Trophoblast cell (in vitro differentiated cells and primary cell): ENCODE measurements at regions not wholly inside any gene's neighbourhood (a gene's known extent, or its start where the extent isn't known, plus 50 kb on each side); places are given as distances from the start of the nearest gene placed in this dataset.

ENCODE experiments used
- DNase-seq, 2 donors: peaks; one replicate each; pipeline ENCODE4 v3.0.0-alpha.2; 2016
- H2AFZ ChIP-seq: 2 replicates; pipeline ENCODE4 v1.6.1; 2013; ENCODE audit warnings: low read length, moderate library complexity, mild to moderate bottlenecking; ENCODE audit not compliant: insufficient read depth, poor library complexity
- H2AK5ac ChIP-seq: 2 replicates; pipeline ENCODE4 v1.6.1; 2013; ENCODE audit warnings: mild to moderate bottlenecking, low read length
- H2BK120ac ChIP-seq: 2 replicates; pipeline ENCODE4 v1.6.1; 2013; ENCODE audit warnings: low read length, mild to moderate bottlenecking, moderate library complexity; ENCODE audit not compliant: insufficient read depth, poor library complexity
- H2BK12ac ChIP-seq: 2 replicates; pipeline ENCODE4 v1.6.1; 2013; ENCODE audit warnings: mild to moderate bottlenecking, low read length, moderate library complexity
- H2BK5ac ChIP-seq: 2 replicates; pipeline ENCODE4 v1.6.1; 2013; ENCODE audit warnings: low read length, low read depth, moderate library complexity, mild to moderate bottlenecking; ENCODE audit not compliant: poor library complexity
- H3K14ac ChIP-seq: 2 replicates; pipeline ENCODE4 v1.6.1; 2013; ENCODE audit warnings: mild to moderate bottlenecking, low read length
- H3K18ac ChIP-seq: 2 replicates; pipeline ENCODE4 v1.6.1; 2013; ENCODE audit warnings: mild to moderate bottlenecking, low read length
- H3K23ac ChIP-seq: 2 replicates; pipeline ENCODE4 v1.6.1; 2013; ENCODE audit warnings: low read length
- H3K27ac ChIP-seq: 2 replicates; pipeline ENCODE4 v1.5.1; 2013; ENCODE audit warnings: low read depth, mild to moderate bottlenecking, inconsistent platforms, low read length, moderate library complexity
- H3K27me3 ChIP-seq: 2 replicates; pipeline ENCODE4 v1.6.1; 2013; ENCODE audit warnings: inconsistent platforms, mild to moderate bottlenecking, low read length, moderate library complexity; ENCODE audit not compliant: insufficient read depth
- H3K36me3 ChIP-seq, 2 experiments: 1 replicate in 1 of 2; 2 replicates in 1 of 2; pipeline ENCODE4 v1.6.1; 2013; ENCODE audit warnings: low read length in 2 of 2, mild to moderate bottlenecking in 2 of 2, moderate library complexity in 1 of 2; ENCODE audit not compliant: insufficient read depth in 2 of 2, control insufficient read depth in 1 of 2
- H3K4ac ChIP-seq: 2 replicates; pipeline ENCODE4 v1.6.1; 2013; ENCODE audit warnings: low read depth, mild to moderate bottlenecking, low read length, moderate library complexity
- H3K4me1 ChIP-seq, 2 experiments: 1 replicate in 1 of 2; 2 replicates in 1 of 2; pipeline ENCODE4 v1.6.1; 2013; ENCODE audit warnings: low read length in 2 of 2, mild to moderate bottlenecking in 2 of 2, moderate library complexity in 1 of 2; ENCODE audit not compliant: insufficient read depth in 2 of 2, control insufficient read depth in 1 of 2
- H3K4me2 ChIP-seq: 2 replicates; pipeline ENCODE4 v1.6.1; 2013; ENCODE audit warnings: inconsistent platforms, mild to moderate bottlenecking, low read length, moderate library complexity
- H3K4me3 ChIP-seq: 2 replicates; pipeline ENCODE4 v1.5.1; 2013; ENCODE audit warnings: mild to moderate bottlenecking, low read depth, low read length, inconsistent platforms
- H3K79me1 ChIP-seq: one replicate; pipeline ENCODE4 v1.6.1; 2013; ENCODE audit warnings: low read length
- H3K79me2 ChIP-seq: 2 replicates; pipeline ENCODE4 v1.6.1; 2013; ENCODE audit warnings: low read length, mild to moderate bottlenecking; ENCODE audit not compliant: control insufficient read depth, insufficient read depth, poor library complexity
- H3K9ac ChIP-seq: 2 replicates; pipeline ENCODE4 v1.6.1; 2013; ENCODE audit warnings: mild to moderate bottlenecking, low read length
- H3K9me3 ChIP-seq: 2 replicates; pipeline ENCODE4 v1.6.1; 2013; ENCODE audit warnings: low read depth, mild to moderate bottlenecking, control low read depth, inconsistent platforms, low read length; ENCODE audit not compliant: insufficient read depth
- H4K12ac ChIP-seq: 2 replicates; pipeline ENCODE4 v1.6.1; 2013; ENCODE audit warnings: low read depth, mild to moderate bottlenecking, low read length, moderate library complexity
- H4K8ac ChIP-seq: 2 replicates; pipeline ENCODE4 v1.6.1; 2013; ENCODE audit warnings: low read depth, mild to moderate bottlenecking, low read length, moderate library complexity
- H4K91ac ChIP-seq: one replicate; pipeline ENCODE4 v1.6.1; 2013; ENCODE audit warnings: low read depth, mild to moderate bottlenecking, low read length, moderate library complexity
- WGBS: extraction: QIAGEN DNeasy Blood & Tissue Kit; methylation state at CpG from one replicate; pipeline ENCODE4 v1.1.7; 2013; ENCODE audit warnings: missing lambda C conversion rate; ENCODE audit not compliant: insufficient read length, insufficient coverage; ENCODE audit errors: extremely low coverage; 5-methylcytosine and 5-hydroxymethylcytosine counted together

GRCh38 chr15:70361106-70361505 lies 263.4 kb upstream of the TLE3 start:
- H2BK120ac ChIP-seq: no peak overlapping the region
- no peaks in the 10 kb centered on the region for H3K36me3 ChIP-seq
- no peak overlapping the region for H2BK12ac ChIP-seq
- no peak overlapping the region for H3K4me3 ChIP-seq
- H4K8ac ChIP-seq: no peak overlapping the region
- peak overlapping the region; percentile 57 for H4K91ac ChIP-seq
- H2AFZ ChIP-seq: no peak overlapping the region
- H3K4ac ChIP-seq: no peak overlapping the region
- no peaks in the 10 kb centered on the region for H3K79me2 ChIP-seq
- whole genome bisulfite sequencing: no CpG with 5 or more reads among the region's 2 CpGs
- no peak overlapping the region for H3K14ac ChIP-seq
- no peak overlapping the region for H2AK5ac ChIP-seq
- H3K79me1 ChIP-seq: peaks cover 3% of the 10 kb centered on the region
- H3K9me3 ChIP-seq: peaks cover 2% of the 10 kb centered on the region
- no peak overlapping the region for H3K27ac ChIP-seq
- H4K12ac ChIP-seq: no peak overlapping the region
- peaks cover 8 to 9% of the 10 kb centered on the region in 2 experiments for H3K4me1 ChIP-seq
- H3K23ac ChIP-seq: no peak overlapping the region
- no peak overlapping the region for H2BK5ac ChIP-seq
- H3K9ac ChIP-seq: no peak overlapping the region
- no peak for DNase-seq
- no peak overlapping the region for H3K4me2 ChIP-seq
- no peaks in the 10 kb centered on the region for H3K27me3 ChIP-seq
- H3K18ac ChIP-seq: no peak overlapping the region

GRCh38 chr15:70358871-70359647 lies 261.3 kb upstream of the TLE3 start:
- Histone ChIP-seq H4K12ac (no peak overlapping the region), H3K9ac (no peak overlapping the region), H3K9me3 (peaks cover 2% of the 10 kb centered on the region), H3K18ac (no peak overlapping the region), H3K4ac (no peak overlapping the region), H3K4me3 (no peak overlapping the region), H2BK12ac (no peak overlapping the region), H2BK120ac (no peak overlapping the region), H4K8ac (no peak overlapping the region), H4K91ac (no peak overlapping the region), H3K27ac (no peak overlapping the region), H2AK5ac (no peak overlapping the region), H2BK5ac (no peak overlapping the region), H3K79me2 (no peaks in the 10 kb centered on the region), H3K4me1 (peaks cover 8 to 9% of the 10 kb centered on the region in 2 experiments), H3K27me3 (no peaks in the 10 kb centered on the region), H2AFZ (no peak overlapping the region), H3K4me2 (no peak overlapping the region), H3K14ac (no peak overlapping the region), H3K79me1 (peaks cover 3% of the 10 kb centered on the region), H3K23ac (no peak overlapping the region), H3K36me3 (no peaks in the 10 kb centered on the region)
- no CpG with 5 or more reads among the region's 14 CpGs for WGBS
- DNase-seq: no peak

- Histone ChIP-seq H3K36me3 (no peaks in the 10 kb centered on the region), H3K79me2 (no peaks in the 10 kb centered on the region)
- no CpG with 5 or more reads among the region's 11 CpGs for WGBS
Measured at GRCh38 chr15:70358011-70358819, 260.5 kb upstream of the TLE3 start.

DNA sequence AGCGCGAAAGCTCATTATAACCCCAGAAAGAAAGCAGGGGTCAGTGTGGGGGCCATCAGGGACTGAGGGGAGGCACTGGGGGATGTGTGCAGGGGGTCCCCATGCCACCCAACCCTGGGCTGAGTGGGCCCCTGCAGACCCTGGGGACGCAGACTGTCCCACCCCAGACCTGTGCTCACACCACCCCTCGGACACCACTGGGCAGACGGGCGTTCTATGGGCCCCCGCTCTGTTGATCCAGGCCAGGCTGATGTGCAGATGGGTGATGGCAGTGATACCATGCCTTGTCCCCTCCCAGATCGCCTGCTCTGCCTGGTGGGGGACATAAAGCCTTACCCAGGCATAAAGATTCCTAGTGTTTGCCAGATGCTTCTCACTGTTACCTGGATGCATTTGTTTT lies 259.7 kb upstream of the TLE3 start:
- no CpG with 5 or more reads among the region's 8 CpGs for WGBS
- Histone ChIP-seq H2AK5ac (no peak overlapping the region), H4K12ac (no peak overlapping the region), H2BK12ac (no peak overlapping the region), H3K18ac (no peak overlapping the region), H3K23ac (no peak overlapping the region), H3K4me1 (peaks cover 8 to 9% of the 10 kb centered on the region in 2 experiments), H3K79me1 (peaks cover 3% of the 10 kb centered on the region), H3K9ac (no peak overlapping the region), H3K9me3 (no peaks in the 10 kb centered on the region), H3K14ac (no peak overlapping the region), H3K79me2 (no peaks in the 10 kb centered on the region), H4K8ac (no peak overlapping the region), H3K4me3 (no peak overlapping the region), H3K27ac (no peak overlapping the region), H4K91ac (no peak overlapping the region), H2AFZ (no peak overlapping the region), H2BK5ac (no peak overlapping the region), H3K4ac (no peak overlapping the region), H3K4me2 (no peak overlapping the region), H2BK120ac (peak overlapping the region; percentile 8), H3K36me3 (no peaks in the 10 kb centered on the region), H3K27me3 (no peaks in the 10 kb centered on the region)
- no peak for DNase-seq

More at GRCh38 chr15:70358011-70358819, 260.5 kb upstream of the TLE3 start:
- H2AK5ac ChIP-seq: peak overlapping the region; percentile 27
- H2AFZ ChIP-seq: no peak overlapping the region
- no peak overlapping the region for H2BK120ac ChIP-seq
- H3K9ac ChIP-seq: no peak overlapping the region
- no peak overlapping the region for H3K4me3 ChIP-seq
- no peak overlapping the region for H2BK5ac ChIP-seq
- peak overlapping the region; percentile 10 for H2BK12ac ChIP-seq
- peaks cover 3% of the 10 kb centered on the region for H3K79me1 ChIP-seq
- H3K27ac ChIP-seq: no peak overlapping the region
- no peak overlapping the region for H3K4me2 ChIP-seq
- DNase-seq: no peak
- H4K8ac ChIP-seq: no peak overlapping the region
- H3K14ac ChIP-seq: no peak overlapping the region
- no peak overlapping the region for H3K18ac ChIP-seq
- H3K27me3 ChIP-seq: no peaks in the 10 kb centered on the region
- no peak overlapping the region for H3K23ac ChIP-seq
- peaks cover 8 to 9% of the 10 kb centered on the region in 2 experiments for H3K4me1 ChIP-seq
- peaks cover 2% of the 10 kb centered on the region for H3K9me3 ChIP-seq
- no peak overlapping the region for H3K4ac ChIP-seq
- H4K12ac ChIP-seq: no peak overlapping the region
- no peak overlapping the region for H4K91ac ChIP-seq
